T-helper 22 cell (primary cell): ENCODE measurements at regions not wholly inside any gene's neighbourhood (a gene's known extent, or its start where the extent isn't known, plus 50 kb on each side); places are given as distances from the start of the nearest gene placed in this dataset.

ENCODE experiments used
- DNase-seq: peaks from one replicate; pipeline ENCODE4 v3.0.0-alpha.2; 2020; ENCODE audit warnings: low read depth

DNA sequence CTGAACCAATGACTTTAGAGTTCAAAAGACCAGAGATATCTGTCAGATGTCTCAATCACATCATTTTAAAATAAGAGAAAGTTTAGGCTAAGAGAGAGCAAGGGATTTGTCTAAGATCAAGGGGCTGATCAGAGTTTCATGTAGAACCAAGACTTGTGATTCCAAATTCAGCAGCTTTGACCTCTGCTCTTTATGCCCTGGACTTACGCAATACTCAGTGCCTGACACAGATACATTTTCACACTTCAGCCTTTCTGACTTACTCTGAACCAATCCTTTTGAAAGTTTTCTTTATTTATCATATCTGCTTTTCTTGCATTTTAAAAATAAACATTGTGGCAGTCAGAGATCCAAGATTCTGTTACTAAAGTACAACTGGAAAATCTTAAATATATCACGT, 428.0 kb downstream of the PLPP3 start:
- no peak for DNase-seq

DNA sequence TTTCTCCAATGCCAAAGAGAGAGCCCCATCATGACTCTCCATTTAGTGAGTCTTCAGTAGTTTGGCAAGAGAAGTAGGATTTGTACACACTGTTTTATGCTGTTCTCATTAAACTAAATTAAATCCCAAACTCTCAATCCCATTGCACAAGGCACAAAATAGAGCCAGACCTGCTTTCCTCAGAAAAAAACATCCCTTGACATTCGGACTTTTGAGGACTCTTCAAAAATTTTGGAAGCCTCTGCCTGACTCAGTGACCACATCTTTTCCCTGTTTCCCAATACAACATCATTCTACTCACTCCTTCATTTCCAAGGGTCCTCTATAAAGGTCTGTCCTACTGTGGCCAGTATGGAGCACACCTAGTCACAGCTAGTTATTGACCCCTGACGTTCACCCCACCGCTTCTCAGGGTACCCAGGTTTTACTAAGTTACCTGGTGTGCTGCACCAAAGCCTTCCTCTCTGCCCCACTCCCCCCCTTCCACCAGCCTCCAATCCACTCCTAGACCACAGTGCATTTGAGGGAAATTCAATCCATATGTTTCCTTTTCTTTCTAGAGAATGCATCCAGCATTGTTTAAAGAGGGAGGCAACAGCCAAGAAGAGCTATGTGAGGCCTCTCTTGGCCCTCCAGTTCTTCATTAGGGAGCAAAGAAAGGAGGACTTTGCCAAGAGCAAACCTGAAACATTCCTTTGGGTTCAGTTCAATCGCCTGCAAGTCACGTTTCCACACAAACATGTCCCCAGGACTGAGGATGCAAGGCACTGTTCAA, 428.7 kb downstream of the PLPP3 start:
- DNase-seq, result no peak

DNA sequence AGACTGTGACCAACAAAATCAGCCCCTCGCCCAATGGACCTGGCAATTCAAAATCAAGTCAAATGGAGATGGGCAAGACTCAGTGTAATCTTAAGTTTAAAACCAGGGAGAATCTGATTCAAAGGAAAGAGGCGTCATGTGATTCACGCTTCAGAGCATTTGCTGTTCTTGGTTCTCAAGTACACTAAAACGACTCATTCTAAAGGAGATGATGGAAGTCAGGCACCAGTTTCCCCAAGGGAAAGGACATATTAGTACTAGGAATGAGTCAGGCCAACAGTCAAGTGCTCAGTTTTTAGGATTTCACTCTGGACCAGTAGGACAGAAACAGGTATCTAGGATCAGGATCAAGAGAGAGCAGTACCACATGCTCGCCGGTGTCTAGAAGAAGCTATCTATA, 429.6 kb downstream of the PLPP3 start:
- DNase-seq, result no peak

DNA sequence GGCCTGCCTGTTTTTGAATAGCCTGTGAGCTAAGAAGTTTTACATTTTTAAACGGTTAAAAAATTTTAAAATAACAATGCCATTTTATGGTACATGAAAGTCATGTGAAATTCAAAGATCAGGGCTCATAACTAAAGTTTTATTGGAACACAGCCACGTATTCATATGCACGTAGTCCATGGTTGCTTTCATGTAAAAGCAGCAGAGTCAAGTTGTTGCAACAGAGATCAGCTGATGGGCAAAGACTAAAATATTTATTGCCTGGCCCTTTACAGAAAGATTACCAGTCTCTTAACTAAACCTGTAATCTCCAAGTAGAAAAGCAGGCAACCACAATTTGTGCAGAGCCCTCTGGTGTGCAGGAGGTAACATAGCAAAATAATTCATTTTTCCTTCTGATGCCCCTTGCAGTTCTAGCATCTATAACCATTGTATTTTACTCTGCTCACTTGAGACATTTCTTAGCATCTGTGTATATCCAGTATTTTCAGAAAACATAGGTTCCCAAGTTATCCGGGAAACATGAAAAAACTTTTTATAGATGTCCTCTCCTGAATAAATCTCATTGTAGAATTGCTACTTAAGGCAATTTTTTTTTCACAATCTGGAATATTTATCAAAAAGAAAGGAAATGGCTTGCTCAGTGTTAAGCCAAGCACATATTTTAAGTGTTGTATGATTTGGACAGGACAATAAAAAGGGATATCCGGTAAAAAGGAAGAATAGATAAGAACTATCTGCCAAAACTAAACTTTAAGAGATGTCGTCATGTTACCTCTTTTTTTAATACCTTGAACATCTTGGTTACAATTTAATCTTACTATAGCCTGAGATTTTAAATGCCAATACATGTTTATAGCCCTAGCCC, 430.8 kb downstream of the PLPP3 start:
- DNase-seq, result no peak

DNA sequence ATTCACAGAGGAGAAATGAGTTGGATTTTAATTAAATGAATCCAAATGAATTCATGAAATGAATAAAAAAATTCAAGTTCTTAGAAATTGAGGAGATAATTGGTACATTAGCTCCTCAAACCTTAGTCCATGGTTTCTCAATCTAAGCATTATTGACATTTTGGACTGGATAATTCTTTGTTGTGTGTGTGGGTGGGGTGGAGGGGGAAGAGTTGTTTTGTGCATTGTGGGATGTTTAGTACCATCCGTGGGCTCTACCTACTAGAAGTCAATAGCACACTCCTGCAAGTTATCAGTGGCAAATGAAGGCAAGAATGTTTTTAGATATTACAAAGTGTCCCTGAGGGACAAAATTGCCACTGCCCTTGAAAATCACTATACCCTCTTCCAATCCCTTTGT, 431.9 kb downstream of the PLPP3 start:
- DNase-seq, result no peak

DNA sequence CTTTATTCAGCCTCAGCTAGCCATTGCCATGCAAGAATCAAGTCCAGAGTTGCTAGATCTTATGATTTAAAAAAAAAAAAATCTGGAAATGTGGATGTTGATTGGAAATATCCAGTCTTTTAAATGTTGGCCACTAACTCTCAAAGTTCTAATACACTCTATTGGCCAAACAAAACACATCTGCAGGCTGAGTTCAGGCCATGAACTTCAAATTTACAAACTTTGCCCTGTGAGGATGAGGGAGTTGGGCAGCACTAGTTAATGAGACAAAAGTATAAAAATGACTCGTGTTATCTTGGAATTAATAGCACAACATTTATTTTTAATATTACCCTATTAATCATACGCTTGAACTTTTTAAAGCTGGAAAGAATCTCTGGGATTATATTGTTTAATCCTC, 432.3 kb downstream of the PLPP3 start:
- no peak for DNase-seq

DNA sequence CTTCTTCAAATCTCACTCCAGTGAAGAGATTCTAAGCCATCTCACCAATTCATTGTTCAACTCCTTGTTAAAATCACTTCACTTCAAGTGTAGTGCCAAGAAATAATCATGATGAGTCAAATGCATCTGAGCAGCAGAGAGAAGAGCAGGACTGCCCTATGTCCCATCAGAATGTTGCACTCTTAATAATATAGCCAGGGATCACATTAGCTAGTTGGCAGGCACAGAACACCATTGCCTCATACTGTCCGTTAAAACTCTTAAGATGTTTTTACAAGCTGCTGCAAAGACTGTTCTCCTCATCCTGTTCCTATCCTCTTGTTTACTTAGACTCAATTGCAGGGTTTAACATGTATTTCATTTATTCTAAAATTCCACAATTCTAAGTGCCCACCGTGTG, 432.9 kb downstream of the PLPP3 start:
- no peak for DNase-seq

DNA sequence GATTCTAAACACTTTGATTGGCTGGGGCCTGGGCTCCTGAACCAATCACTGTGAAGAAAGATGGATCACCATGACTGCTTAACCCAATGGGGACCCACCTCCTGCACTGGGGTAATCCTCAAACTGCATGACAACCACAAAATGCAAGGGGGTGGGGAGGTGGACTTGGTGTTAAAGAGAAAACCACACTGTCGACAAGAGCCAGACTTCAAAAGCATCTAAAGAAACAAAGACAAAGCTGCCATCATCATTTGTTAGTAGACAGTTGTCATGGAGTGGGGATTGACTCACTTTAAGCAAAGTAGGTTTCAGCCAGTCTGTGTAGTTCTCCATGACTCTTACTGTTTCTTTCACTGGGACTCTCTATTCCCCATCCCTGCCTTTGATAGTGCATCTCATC, 433.8 kb downstream of the PLPP3 start:
- no peak for DNase-seq

DNA sequence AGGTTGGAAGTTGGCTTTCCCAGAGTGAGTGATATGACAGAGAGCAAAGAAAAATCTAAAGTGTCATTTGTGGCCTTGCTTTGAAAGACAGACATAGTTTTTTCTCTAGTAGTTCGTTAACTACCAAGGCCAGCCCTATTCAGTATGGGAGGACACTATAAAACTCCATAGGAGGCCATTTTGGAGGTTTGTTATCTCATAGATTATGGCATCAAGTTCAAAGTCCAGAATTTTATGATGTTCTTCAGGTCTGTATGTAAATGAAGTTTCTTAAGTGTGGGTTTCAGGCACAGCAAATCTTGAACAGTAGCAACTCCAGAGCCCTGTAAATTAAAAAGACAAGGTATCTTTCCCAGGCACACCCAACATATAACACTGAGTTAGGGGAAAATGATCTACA, 437.1 kb downstream of the PLPP3 start:
- DNase-seq, result no peak

DNA sequence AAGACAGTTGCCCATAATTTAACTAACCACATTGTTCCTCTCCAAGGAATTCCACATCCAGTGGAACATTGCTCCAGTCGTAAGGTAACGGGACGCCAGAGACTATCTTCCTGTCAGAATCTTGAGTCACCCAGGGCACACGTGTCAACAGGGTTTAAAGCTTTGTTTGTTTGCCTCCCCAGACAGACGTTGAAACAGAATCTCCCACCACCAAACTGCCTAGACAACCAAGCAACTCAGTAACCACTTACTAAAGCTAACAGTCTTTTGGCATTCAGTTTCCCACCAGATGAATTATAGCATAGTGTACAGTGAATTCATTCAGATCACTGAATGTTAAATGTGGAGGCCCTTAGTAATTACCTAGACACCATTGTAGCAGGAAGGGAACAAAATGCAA, 439.5 kb downstream of the PLPP3 start:
- no peak for DNase-seq

DNA sequence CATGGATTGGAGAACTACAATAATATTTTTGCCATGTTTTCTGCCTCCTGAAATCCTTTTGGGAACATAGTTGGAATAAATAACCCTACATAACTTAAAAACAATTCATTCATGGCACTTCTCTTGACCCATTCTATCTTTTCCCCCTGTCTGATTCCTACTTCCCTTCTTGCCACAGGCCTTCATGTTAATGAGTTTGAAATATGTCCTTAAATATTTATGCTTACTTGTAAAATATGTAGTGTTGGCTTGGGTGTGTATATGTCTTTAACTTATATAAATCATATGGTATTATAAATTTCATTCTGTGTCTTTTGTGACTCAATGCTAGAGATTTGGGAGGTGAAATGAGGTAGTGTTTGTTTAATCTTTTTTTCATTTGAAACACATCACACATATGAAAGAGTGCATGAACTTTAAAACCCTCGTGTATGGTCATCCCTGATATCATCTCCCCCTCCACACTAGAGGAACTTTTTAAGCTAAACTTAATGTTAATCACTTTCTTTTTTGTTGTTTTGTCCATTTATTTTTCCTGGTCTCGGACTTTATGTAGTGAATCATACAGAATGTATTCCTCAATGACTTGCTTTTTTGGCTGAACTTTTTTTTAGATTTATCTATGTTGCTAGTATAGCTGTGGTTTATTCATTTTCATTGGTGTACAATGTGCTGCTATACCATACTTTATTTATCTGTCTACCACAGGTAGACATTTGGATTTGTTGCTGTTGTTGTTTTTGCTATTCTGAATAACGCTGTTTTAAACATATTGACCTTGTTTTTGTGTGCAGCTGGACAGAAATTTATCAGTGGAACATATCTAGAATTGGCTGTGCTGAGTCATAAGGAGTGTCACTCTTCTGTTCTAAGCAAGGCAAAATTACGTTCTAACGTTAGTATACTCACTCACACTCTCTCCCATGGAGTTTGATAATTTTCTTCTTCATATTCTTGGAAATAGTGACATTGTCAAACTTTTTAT, 441.6 kb downstream of the PLPP3 start:
- no peak for DNase-seq

DNA sequence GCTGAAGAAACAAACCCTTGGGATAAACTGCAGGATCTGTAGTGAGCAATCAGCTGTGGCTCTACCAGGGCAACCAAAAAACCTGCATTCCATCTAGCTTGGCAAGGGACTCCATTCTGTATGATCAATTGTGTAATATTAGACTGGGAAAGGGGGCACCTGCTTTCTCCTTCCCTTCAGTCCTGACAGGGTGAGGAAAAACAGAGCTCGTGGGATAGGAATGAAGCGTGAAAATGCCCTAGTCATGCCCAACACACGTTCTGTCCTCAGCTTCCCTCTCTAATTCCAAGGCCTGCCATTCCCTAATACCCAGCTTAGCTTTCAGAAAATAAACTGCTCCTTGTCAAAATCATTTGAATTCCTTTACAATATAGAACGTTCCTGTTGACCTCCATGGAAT, 442.3 kb downstream of the PLPP3 start:
- no peak for DNase-seq

DNA sequence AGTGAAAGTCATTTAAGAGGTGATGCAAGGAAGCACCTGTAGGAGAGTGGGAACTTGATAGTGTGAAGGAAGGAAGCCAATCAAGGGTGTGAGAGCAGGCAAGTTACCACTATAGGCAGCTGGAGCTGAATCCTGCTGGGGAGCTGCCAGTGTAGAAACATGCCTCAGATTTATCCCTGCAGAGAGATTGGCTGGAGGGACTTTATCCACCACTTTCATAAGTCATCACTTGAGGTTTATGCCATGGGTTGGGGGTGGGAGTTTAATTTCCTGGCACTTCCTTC, 443.6 kb downstream of the PLPP3 start:
- DNase-seq, result no peak

DNA sequence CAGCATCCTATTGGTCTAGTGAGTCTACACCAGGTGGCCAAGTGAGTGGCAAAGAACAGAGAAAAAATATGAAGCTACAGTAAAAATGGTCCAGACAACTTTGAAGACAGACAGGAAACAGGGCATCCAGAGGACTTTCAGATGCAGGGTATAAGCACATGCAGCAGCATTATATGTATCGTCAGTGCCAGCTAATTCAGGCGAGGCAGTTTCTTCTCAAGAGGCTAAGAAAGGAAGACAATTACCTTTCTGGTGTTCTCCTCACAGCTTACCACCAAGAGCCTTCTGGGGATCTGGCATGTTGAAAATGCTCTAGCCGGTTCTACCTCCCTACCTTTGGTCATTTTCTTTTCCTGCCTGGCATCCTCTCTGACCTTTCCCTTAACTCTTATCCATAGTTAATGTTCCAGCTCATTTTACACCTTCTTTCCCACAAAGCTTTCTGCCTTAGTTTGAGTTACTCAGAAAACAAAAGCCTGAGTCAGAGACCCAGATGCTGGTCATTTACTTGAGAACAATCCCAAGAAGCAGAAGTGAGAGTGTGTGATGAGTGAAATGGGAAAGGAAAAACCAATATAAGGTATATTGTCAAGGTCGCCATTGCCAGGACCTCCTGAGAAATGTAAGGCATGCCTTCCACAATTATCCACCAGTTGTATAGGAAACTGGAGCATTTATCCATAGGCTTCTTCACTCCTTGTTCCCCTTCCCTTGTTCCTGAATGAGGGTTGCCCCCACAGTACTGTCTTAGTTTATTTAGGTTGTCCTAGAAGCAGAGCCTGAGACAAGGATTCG, 444.1 kb downstream of the PLPP3 start:
- DNase-seq, result no peak

DNA sequence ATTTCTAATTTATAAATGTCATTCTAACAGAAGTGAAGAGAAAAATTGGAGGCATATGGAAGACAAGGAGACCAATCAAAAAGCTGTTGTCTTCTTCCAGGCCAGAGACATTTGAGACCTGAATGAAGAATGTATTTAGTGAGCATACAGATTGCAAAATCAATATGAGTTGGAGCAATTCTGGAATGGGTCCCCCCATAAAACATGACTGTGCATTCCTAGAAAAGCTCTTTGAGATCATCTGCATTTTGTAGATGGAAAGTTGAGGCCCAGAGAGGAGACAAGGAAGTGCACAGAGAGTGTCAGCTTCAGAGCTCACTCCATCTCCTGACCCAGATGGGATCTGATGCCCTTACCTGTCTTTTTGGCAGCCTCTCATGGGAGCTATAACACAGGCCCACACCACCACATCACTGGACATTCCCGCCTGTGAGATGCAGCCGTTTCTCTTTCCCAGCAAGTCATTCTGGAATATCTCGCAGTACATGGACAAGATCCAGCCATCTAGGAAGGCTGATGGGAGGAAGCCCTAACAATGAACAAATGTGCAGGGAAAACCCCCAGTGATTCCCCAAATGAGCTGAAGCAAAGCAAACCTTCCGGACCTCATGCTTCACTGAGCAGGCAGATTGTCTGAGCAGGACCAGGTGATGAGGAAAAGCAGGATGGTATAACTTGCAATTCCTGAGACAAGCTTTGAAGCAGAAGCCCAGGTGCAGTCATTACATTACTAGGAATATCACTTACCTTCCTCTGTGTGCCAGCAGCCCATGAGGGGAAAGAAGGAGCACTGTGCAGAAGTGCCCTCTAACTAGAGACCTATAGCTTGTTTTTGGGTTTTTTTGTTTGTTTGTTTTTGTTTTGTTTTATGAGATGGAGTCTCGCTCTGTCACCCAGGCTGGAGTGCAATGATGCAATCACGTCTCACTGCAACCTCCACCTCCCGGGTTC, 445.6 kb downstream of the PLPP3 start:
- no peak for DNase-seq

DNA sequence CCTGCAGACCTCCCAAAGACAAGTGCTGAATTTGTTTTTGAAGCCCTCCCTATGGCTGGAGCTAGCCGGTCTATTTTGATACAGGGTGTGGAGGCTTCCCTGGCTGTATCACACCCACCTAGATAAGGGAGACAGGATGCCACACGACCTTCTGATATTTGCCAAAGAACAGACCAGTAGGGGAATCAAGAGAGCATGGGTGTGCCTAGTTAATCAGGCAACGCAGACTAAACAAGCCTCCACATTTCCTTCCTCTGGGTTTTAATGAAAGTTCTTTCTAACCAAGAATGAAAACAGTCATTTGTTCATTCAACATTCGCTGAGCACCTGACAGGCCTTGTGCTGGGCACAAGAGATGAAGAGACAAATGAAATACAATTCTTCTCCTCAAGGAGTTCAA, 446.8 kb downstream of the PLPP3 start:
- no peak for DNase-seq

DNA sequence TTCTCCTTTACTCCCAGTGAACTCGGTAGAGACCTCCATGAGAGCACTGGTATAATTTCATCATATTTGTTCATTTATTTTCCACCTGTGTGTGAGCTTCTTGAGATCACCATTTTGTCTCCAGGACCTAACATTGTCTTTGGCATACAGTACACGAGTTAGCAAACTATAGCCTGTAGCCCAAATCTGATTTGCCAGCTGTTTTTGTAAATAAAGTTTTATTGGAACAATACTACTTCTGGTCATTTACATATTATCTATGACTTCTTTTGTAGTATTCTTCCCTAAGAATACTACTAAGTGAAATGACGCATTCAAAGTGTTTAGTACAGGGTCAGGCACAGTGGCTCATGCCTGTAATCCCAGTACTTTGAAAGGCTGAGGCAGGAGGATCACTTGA, 449.5 kb downstream of the PLPP3 start:
- DNase-seq, result no peak

DNA sequence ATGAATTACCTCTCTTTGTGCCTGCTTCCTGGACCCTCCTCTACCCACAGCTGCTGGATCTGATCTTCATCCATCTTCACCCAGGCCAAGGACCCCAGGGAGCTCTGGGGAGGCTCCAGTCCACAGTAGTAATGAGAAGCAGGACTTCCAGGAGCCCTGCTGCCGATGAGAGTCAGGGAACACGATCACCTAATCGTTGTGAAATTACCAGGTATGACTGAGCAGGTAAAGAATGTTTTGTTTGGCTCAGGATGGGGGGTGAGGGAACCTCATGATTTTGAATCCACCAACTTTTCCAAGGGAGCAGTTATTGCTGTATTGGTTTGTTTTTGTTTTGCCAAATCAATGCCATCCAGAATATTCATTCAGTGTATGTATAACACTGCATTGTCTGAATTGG, 454.0 kb downstream of the PLPP3 start:
- no peak for DNase-seq

DNA sequence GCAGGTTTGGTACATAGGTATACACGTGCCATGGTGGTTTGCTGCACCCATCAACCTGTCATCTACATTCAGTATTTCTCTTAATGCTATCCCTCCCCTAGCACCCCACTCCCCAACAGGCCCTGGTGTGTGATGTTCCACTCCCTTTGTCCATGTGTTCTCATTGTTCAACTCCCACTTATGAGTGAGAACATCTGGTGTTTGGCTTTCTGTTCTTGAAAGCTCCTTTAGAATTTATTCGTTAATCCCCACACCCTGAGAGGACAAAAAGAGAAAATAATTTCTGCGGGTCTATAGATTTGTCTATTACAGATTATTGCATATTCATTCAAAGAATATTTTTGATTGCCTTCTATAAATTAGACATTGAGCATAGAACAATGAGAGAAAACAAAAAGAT, 455.5 kb downstream of the PLPP3 start:
- no peak for DNase-seq

DNA sequence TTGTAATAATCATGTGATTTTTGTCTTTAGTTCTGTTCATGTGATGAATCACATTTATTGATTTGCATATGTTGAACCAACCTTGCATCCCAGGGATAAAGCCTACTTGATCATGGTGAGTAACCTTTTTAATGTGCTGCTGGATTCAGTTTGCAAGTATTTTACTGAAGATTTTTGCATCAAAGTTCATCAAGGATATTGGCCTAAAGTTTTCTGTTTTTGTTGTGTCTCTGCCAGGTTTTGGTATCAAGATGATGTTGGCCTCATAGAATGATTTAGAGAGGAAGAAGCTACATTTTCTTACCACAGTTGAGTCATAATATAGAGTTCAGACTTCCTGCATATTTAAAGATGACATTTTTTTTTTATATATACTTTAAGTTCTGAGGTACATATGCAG, 455.9 kb downstream of the PLPP3 start:
- no peak for DNase-seq

DNA sequence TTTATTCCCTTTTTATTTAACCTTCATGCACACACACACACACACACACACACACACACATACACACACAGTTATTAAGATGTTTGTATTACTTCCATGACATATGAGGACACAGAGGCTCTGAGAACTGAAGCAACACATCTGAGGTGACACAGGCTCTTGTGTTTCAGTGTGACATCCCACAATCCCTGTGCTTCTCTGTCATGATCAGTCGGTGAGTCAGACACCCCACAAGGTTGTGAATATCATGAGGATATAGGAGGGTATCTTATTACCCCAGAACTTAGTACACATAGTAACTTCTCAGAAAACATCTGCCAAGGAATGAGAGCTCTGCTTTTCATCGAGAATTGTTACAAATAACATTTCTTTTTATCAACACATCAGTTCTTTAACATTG, 459.3 kb downstream of the PLPP3 start:
- DNase-seq, result no peak
